SKM-1 treated with dmso at 0.1 percent for 144 hours (cell line): ENCODE measurements at regions not wholly inside any gene's neighbourhood (a gene's known extent, or its start where the extent isn't known, plus 50 kb on each side); places are given as distances from the start of the nearest gene placed in this dataset.

ENCODE experiments used
- DNase-seq: peaks from one replicate; lab custom pipeline; 2025; ENCODE audit not compliant: unreplicated experiment; lab: John Stamatoyannopoulos, UW

GRCh38 chr16:51691109-51691508 lies 540.0 kb upstream of the SALL1 start:
- no peak for DNase-seq

- DNase-seq = no peak
Measured at GRCh38 chr16:51685498-51685897, 534.4 kb upstream of the SALL1 start.

GRCh38 chr16:51683882-51684281 lies 532.8 kb upstream of the SALL1 start:
- no peak for DNase-seq

- no peak for DNase-seq
Measured at GRCh38 chr16:51682905-51683304, 531.8 kb upstream of the SALL1 start.

GRCh38 chr16:51674615-51675014 lies 523.5 kb upstream of the SALL1 start:
- no peak for DNase-seq

- no peak for DNase-seq
Measured at GRCh38 chr16:51670527-51670926, 519.5 kb upstream of the SALL1 start.

- DNase-seq = no peak
Measured at GRCh38 chr16:51666821-51667220, 515.8 kb upstream of the SALL1 start.

GRCh38 chr16:51666074-51666473 lies 515.0 kb upstream of the SALL1 start:
- DNase-seq = no peak

- no peak for DNase-seq
Measured at GRCh38 chr16:51665436-51665998, 514.4 kb upstream of the SALL1 start.

GRCh38 chr16:51658531-51658930 lies 507.5 kb upstream of the SALL1 start:
- DNase-seq = no peak

- DNase-seq = no peak
Measured at GRCh38 chr16:51657848-51658247, 506.8 kb upstream of the SALL1 start.

GRCh38 chr16:51655249-51655648 lies 504.2 kb upstream of the SALL1 start:
- DNase-seq = no peak

GRCh38 chr16:51651061-51651466 lies 500.0 kb upstream of the SALL1 start:
- DNase-seq = no peak

- no peak for DNase-seq
Measured at GRCh38 chr16:51649631-51650030, 498.6 kb upstream of the SALL1 start.

GRCh38 chr16:51648526-51648925 lies 497.5 kb upstream of the SALL1 start:
- no peak for DNase-seq

- DNase-seq = no peak
Measured at GRCh38 chr16:51641191-51641765, 490.2 kb upstream of the SALL1 start.

GRCh38 chr16:51640196-51640595 lies 489.1 kb upstream of the SALL1 start:
- no peak for DNase-seq

GRCh38 chr16:51638339-51639135 lies 487.5 kb upstream of the SALL1 start:
- no peak for DNase-seq

- no peak for DNase-seq
Measured at GRCh38 chr16:51637770-51638094, 486.7 kb upstream of the SALL1 start.

- no peak for DNase-seq
Measured at GRCh38 chr16:51636920-51637769, 486.1 kb upstream of the SALL1 start.

- no peak for DNase-seq
Measured at GRCh38 chr16:51635181-51635580, 484.1 kb upstream of the SALL1 start.

- DNase-seq = no peak
Measured at GRCh38 chr16:51630076-51630475, 479.0 kb upstream of the SALL1 start.
